ENCODE measurements at regions not wholly inside any gene's neighbourhood (a gene's known extent, or its start where the extent isn't known, plus 50 kb on each side); places are given as distances from the start of the nearest gene placed in this dataset.

DNA sequence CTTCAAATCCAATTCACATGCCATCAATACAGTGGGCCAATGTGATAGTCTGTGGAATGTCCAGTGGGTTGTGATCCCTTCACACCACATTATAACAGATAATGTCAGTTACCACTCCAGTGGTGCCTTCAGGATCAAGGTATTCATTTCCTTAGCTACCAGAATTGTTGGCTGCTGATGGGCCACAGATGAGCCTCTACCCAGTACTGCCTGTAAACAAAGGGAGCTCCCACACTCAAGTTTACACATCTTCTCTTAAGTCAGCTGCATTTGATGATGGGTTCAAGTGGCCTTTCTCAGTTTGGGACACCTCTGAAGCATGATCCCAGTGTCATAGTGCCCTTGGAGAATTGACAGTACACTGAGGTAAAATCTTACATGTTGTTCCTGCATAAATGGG is 477.0 kb upstream of the CD180 start:
- TF ChIP-seq CSDC2 (CRISPR knock-in tag; IDR thresholded peaks at IDR 0.05), result no peak
- TF ChIP-seq, protein P1, sequence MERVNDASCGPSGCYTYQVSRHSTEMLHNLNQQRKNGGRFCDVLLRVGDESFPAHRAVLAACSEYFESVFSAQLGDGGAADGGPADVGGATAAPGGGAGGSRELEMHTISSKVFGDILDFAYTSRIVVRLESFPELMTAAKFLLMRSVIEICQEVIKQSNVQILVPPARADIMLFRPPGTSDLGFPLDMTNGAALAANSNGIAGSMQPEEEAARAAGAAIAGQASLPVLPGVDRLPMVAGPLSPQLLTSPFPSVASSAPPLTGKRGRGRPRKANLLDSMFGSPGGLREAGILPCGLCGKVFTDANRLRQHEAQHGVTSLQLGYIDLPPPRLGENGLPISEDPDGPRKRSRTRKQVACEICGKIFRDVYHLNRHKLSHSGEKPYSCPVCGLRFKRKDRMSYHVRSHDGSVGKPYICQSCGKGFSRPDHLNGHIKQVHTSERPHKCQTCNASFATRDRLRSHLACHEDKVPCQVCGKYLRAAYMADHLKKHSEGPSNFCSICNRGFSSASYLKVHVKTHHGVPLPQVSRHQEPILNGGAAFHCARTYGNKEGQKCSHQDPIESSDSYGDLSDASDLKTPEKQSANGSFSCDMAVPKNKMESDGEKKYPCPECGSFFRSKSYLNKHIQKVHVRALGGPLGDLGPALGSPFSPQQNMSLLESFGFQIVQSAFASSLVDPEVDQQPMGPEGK (CRISPR knock-in tag; IDR thresholded peaks at IDR 0.05; ENCODE audit: borderline replicate concordance), result no peak
- no peak for TF ChIP-seq GLIS3 (CRISPR knock-in tag; IDR thresholded peaks at IDR 0.05)
- TF ChIP-seq ARNTL (CRISPR knock-in tag; IDR thresholded peaks at IDR 0.05; ENCODE audit: borderline replicate concordance, low read depth), result no peak
- TF ChIP-seq, protein P2, sequence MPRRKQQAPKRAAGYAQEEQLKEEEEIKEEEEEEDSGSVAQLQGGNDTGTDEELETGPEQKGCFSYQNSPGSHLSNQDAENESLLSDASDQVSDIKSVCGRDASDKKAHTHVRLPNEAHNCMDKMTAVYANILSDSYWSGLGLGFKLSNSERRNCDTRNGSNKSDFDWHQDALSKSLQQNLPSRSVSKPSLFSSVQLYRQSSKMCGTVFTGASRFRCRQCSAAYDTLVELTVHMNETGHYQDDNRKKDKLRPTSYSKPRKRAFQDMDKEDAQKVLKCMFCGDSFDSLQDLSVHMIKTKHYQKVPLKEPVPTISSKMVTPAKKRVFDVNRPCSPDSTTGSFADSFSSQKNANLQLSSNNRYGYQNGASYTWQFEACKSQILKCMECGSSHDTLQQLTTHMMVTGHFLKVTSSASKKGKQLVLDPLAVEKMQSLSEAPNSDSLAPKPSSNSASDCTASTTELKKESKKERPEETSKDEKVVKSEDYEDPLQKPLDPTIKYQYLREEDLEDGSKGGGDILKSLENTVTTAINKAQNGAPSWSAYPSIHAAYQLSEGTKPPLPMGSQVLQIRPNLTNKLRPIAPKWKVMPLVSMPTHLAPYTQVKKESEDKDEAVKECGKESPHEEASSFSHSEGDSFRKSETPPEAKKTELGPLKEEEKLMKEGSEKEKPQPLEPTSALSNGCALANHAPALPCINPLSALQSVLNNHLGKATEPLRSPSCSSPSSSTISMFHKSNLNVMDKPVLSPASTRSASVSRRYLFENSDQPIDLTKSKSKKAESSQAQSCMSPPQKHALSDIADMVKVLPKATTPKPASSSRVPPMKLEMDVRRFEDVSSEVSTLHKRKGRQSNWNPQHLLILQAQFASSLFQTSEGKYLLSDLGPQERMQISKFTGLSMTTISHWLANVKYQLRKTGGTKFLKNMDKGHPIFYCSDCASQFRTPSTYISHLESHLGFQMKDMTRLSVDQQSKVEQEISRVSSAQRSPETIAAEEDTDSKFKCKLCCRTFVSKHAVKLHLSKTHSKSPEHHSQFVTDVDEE (CRISPR knock-in tag; IDR thresholded peaks at IDR 0.05), result no peak
- TF ChIP-seq BACH2 (CRISPR knock-in tag; IDR thresholded peaks at IDR 0.05; ENCODE audit: borderline replicate concordance), result no peak

Data from SK-N-SH treated with all-trans-retinoic acid at 6 μM for 48 hours (cell line).